ENCODE measurements at regions not wholly inside any gene's neighbourhood (a gene's known extent, or its start where the extent isn't known, plus 50 kb on each side); places are given as distances from the start of the nearest gene placed in this dataset.

DNA sequence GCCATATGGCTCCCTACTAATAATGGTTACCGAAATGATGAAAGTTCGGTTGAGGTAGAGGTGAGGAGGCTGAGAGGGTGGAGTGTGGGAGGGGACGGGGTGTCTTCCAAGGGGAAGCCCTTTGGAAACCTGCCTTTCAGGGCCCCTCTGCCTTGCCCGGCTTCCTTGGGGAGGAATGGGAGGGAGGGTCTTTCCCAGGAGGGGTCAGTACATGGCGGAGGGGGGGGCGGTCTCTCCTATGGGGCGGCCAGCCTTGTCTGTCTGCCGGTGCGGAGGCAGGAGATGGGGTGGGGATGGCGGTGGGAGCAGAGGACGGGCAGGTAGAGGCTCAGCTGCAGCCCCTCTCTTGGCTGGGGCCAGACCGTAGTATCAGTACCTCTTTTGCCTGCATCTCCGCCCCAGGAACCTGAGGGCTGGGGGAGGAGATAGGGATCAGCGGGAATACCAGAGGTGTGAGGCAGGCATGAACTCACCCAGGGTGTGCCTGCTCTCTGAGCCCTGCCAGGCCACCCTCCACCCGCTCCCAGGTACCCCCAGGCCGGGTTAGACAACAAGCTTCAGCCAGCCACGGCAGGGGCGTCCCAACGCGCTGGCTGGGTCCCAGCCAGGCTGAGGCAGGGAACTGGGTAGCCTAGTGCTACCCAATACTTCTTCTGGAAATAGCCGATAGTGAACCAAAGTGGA lies 79.4 kb upstream of the POU3F1 start:
- no peak for DNase-seq

- no peak for DNase-seq
Observed at GRCh38 chr1:38125016-38125415, 78.4 kb upstream of the POU3F1 start.

DNA sequence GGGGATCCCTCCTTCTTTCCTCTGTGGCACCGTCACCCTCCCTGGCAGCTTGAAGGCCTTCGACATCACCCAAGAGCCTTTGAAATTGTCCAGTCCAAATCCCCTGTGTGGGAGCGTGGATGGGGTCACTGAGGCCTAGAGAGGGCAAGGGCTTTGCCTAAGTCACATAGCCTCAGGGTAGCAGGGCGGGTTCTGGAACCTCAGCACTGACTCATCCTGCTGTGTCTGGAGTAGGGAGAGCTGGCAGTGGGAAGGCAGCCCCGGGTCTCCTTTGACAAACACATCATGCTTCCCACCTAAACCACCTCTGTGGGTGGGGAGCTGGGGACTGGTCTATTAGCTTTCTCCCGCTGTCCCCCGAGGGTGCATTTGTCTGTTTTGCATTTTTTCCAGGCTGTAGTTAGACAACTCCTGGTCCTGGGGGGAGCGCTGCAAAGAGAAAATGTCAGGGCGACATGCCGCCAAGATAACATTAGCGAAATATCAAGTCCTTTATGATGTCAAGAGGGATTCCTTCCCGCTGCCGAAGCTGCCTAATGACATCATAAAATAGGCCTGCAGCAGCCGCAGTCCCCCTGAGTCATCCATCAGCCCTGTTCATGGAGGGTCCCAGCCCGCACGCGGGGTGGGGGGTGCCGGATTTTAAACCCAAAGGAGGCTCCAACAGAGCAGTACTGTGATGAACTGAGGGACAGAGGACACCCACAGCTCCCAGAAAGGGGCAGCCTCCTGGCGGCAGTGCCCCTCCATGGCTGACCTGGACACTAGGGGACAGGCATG lies 77.0 kb upstream of the POU3F1 start:
- DNase-seq: no peak

DNA sequence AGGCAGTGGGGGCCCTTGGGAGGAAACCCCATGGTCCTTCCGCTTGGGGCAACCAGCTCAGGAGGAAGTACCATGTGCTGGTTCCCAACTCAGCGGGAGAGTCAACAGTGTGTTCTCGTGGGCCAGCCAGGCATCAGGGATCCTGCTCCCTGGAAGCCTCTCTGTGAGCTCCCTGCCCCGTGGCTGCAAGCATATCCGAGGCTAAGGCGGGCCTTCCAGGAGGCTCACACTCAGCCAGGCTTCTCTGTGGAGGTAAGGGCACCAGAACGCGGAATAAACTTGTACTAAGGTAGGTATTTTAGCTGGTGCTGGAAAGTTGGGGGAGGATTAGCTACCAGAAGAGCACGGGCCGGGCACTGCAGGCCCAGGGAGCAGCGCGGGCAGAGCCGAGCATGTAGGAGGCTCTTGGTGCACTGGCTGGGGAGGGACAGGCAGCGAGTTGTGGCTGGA lies 74.7 kb upstream of the POU3F1 start:
- no peak for DNase-seq

DNA sequence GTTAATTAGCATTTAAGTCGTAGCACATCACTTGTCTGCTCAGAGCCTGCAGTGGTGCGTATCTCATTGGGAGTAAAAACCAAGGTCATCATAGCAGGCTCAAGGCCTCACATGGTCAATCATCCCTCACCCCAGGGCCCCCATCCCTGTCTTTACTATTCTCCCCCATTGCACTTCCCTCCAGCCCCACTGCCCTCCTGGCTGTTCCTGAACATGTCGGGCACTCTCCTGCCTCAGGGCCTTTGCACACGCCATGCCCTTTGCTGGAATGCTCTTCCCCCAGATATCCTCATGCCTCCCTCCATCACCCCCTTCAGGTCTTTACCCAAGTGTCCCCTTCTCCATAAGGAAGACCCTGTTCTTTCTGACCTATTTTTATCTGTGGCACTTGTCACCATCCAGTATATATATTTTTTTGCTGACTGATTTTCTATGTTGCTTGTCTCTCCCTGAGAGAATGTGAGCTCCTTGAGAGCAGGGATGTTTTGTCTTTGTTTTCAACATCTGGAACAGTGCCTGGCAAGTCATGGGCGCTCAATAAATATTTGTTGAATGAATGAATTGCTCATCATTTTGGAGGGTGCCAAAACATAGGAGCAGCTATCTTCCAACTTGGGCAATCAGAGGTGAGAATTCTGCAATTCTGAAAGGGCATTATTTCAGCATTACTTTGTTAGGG lies 74.1 kb upstream of the POU3F1 start:
- DNase-seq: no peak

DNA sequence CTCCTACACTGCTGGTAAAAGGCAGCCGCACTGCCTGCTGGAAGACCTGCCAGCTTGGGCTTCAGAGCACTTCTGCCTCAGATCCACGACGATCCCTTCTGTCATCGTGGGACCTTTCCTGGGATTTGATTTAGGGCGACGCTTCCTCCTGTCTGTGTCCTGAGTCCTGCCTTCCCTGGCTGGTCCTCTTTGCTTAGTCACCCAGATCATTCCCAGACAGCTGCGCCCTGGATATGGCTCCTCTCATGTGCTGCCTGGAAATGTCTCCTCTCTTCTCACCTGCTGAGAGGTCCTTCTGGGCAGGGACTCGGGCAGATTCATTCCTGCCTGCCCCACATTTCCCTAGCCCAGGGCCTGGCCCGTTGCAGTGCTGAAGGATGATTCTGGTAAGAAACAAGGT lies 72.4 kb upstream of the POU3F1 start:
- DNase-seq: no peak

- DNase-seq: peak in 29 of 58 donors; percentile 5 to 71 (median 37)
Observed at GRCh38 chr1:38117444-38117887, 70.9 kb upstream of the POU3F1 start.

GRCh38 chr1:38115682-38116202 lies 69.1 kb upstream of the POU3F1 start:
- peak in 37 of 58 donors; percentile 2 to 66 (median 28) for DNase-seq

DNA sequence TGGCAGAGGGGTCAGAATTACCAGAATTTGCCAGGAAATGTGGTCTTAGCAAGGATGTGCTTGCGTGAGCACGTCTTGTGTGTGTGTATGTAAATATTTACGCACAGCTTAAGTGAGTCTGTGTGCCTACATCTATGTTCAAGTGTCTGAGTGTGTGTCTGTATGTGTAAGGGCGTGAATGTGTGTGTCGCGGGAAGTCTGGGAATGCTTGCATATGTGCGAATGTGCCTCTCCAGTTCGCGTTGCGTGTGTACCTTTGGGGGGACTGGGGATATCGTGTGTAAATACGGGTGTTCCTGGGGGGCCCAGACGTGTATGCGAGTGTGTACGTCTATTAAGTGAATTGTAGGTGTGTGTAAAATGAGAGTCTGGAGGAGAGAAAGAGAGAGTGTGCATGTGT lies 68.6 kb upstream of the POU3F1 start:
- no peak for DNase-seq

DNA sequence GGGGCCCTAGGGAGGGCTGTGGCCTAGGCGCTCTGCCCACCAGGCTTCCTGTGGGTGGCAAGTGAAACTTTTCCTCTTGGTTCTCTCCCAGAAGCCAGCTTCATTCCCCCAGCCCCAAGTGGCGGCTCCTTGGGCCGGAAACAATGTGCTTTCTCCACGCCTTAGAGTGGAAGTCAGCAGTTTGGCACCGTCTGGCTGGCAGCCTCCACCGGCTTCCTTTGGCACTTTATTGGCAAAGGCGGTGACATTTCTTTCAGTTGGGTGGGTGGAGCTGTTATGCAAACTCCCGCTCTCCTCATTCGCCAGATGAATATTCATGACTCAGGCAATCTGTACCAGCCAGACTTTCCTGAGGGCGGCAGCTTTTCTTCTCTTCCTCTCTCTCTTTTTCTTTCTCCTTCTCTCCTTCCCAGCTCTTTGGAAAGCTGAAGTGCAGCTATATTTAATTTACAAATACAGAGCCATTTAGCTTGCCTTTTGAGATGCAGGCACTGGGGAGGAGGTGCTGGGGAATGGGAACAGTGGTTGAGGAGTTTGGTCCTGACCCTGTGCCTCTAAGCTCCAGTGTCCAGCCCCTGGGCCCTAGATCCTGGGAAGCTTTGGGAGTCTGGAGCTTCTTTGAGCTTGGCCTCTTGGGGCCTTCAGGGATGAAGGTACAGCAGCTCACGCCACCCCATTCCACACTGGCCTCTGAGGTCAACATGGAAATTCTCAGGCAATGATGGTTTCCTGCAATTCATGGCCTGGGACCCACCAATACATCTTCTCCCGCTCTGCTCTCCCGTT lies 67.8 kb upstream of the POU3F1 start:
- DNase-seq: peak in 55 of 58 donors; percentile 24 to 93 (median 67)

DNA sequence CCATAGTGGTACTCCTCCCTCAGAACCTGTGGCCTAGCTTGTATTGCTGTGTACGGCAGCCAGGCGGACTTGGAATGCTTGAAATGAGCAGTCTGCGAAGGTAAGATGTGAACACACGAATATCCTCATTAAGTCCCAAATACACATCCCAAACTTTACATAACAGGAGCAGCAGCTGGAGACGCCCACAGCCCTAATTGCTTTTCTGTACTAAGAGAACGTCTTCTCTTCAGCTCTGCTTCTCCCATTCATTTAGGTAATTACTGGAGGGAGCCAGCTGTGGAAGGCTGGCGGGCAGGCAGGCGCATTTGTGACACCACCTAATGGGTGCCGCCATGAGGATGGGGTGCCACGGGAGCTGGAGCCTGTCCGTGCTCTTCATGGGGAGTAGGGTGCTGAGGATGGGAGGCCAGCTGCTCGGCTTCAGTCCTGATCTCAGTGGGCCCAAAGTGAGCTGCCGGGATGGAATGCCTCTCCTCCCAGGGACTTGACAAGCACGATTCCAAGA lies 66.6 kb upstream of the POU3F1 start:
- no peak for DNase-seq

GRCh38 chr1:38111589-38111988 lies 65.0 kb upstream of the POU3F1 start:
- DNase-seq: no peak

DNA sequence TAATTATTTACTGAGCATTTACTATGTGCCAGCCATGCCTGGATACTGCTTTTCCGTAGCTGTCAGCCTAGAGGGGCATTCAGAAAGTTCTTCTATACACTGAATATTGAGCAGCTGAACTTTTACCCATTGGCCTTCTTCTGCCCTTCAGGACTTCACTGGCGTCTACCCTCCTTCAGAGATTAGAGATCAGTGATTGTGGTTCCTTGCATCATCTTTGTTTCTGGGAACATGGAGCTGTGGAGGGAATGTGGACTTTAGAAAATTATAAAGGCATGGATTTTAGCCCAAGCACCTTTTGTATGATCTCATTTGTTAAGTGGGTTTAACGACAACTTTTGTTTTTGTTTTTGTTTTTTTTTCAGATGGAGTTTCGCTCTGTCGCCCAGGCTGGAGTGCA lies 58.7 kb upstream of the POU3F1 start:
- DNase-seq: no peak

- DNase-seq: no peak
Observed at GRCh38 chr1:38102636-38103035, 56.0 kb upstream of the POU3F1 start.

GRCh38 chr1:38101037-38101785 lies 54.6 kb upstream of the POU3F1 start:
- DNase-seq: no peak

DNA sequence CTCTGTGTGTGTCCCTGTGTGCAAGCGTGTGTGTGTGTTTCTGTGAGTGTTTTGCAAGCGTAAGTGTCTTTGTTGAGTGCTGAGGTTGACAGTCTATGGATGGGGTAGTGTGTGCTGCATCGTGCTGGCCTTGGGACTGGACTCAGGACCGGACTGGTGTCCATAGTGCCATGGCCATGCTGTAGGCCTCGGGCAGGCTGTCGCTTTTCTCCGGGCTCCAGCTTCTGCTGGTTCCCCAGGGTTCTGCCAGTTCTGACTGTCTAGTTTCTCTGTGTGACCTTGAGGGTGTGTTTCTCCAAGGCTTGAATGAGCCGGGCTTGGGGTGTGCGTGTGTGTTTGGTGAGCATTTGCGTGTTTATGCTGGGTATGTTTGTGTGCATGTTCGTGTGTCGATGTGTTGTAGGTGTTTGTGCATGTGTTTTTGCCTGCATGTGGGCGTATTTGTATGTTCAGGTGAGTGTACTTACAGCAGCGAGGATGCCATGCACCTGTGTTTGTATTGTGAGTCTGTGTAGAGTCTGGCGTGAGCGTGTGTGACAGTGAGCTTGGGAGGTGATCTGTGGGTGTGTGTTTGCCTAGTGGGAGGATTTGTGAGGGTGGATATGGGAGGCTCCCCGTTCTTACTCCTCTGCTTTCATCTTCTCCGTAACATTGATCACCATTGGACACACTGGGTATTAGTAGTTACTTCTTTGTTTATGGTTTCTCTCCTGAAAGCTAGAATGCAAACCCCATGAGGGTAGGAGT lies 51.7 kb upstream of the POU3F1 start:
- no peak for DNase-seq

DNA sequence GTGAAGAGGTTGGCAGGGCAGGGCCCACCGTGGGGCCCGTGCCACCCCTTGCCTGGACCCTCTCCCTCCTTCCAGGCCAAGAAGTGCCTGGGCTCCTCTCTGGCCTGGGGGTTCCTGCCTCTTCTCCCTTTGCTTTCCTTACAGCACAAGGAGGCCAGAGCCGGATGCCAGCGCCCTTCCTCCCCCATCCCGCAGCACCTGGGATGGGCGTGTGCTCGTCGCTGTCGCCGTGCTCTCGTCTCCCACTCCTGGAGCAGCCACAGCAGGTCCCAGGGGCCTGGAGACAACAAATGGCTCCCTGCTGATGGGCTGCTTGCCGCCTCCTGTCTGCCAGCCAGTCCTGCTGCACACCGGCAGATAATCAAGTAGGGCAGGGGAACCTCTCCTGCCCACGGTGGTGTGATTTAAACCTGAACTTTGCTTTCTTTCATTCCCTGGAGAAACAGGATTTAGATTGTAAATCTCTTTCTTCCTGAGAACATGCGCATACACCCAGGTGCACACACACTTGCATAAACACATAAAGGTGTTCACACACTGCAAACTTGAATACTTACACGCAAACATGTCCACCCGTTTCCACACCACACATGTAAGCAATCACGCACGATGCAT lies 50.8 kb upstream of the POU3F1 start:
- no peak for DNase-seq
